Astrocyte (in vitro differentiated cells and primary cell): ENCODE measurements at regions not wholly inside any gene's neighbourhood (a gene's known extent, or its start where the extent isn't known, plus 50 kb on each side); places are given as distances from the start of the nearest gene placed in this dataset.

Source experiments
- CTCF ChIP-seq: IDR thresholded peaks from 2 replicates; pipeline ENCODE4 v1.5.1; 2011; ENCODE audit warnings: low read depth, mild to moderate bottlenecking, inconsistent platforms, low read length, moderate library complexity; ENCODE audit not compliant: insufficient read depth
- EZH2 ChIP-seq: IDR thresholded peaks from 2 replicates; pipeline ENCODE4 v1.6.1; 2012; ENCODE audit warnings: mild to moderate bottlenecking, low read length, inconsistent platforms; ENCODE audit not compliant: insufficient read depth

- no peak for TF ChIP-seq CTCF
- TF ChIP-seq EZH2 = no peak
These were observed 576.7 kb upstream of the SALL3 start for GRCh38 chr18:78402966-78403365.
